Lung (tissue), 11 donors: ENCODE measurements at regions not wholly inside any gene's neighbourhood (a gene's known extent, or its start where the extent isn't known, plus 50 kb on each side); places are given as distances from the start of the nearest gene placed in this dataset.

Experiments used
- ATAC-seq: fragments of 200-7000 bp; cut with Tn5 transposase; one replicate; pipeline ENCODE4 v1.9.1; 2020; ENCODE audit warnings: moderate number of reproducible peaks; ENCODE audit not compliant: insufficient read depth, low FRiP score
- DNase-seq, 3 donors: peaks; one replicate each; pipeline ENCODE4 v3.0.0-alpha.2; 2013 to 2017
- H3K27ac ChIP-seq, 2 donors: one replicate each; pipeline ENCODE4 v1.5.1; 2013; ENCODE audit warnings: mild to moderate bottlenecking in 2 of 2, moderate library complexity in 2 of 2, control low read depth in 1 of 2, inconsistent platforms in 1 of 2, low read depth in 1 of 2, low read length in 1 of 2
- H3K27me3 ChIP-seq, 3 donors: one replicate each; pipeline ENCODE4 v1.5.1; 2013; ENCODE audit warnings: low read length in 2 of 3; ENCODE audit not compliant: control insufficient read depth in 3 of 3, insufficient read depth in 3 of 3
- H3K36me3 ChIP-seq, 4 donors: one replicate each; pipeline ENCODE4 v1.5.1; 2013; ENCODE audit warnings: low read length in 4 of 4, mild to moderate bottlenecking in 1 of 4, moderate library complexity in 1 of 4; ENCODE audit not compliant: control insufficient read depth in 4 of 4, insufficient read depth in 4 of 4
- H3K4me1 ChIP-seq, 5 donors: one replicate each; pipeline ENCODE4 v1.5.1; 2013; ENCODE audit warnings: low read length in 5 of 5, mild to moderate bottlenecking in 2 of 5, moderate library complexity in 1 of 5; ENCODE audit not compliant: control insufficient read depth in 5 of 5, insufficient read depth in 5 of 5
- H3K4me3 ChIP-seq: one replicate; pipeline ENCODE4 v1.5.1; 2013; ENCODE audit warnings: mild to moderate bottlenecking, control low read depth, moderate library complexity
- H3K9ac ChIP-seq, 2 donors: one replicate each; pipeline ENCODE4 v1.5.1; 2013; ENCODE audit warnings: low read length in 2 of 2, control low read depth in 1 of 2; ENCODE audit not compliant: insufficient read depth in 1 of 2
- H3K9me3 ChIP-seq, 4 donors: one replicate each; pipeline ENCODE4 v1.5.1; 2013; ENCODE audit warnings: low read length in 3 of 4, mild to moderate bottlenecking in 1 of 4, moderate library complexity in 1 of 4; ENCODE audit not compliant: control insufficient read depth in 4 of 4, insufficient read depth in 3 of 4
- CTCF ChIP-seq: IDR thresholded peaks from 2 replicates; pipeline ENCODE4 v1.5.1; 2012; ENCODE audit warnings: mild to moderate bottlenecking; ENCODE audit errors: control extremely low read depth, extremely low read depth
- WGBS, 2 donors: extraction: QIAGEN DNeasy Blood & Tissue Kit; methylation state at CpG; one replicate each; pipeline ENCODE4 v1.1.7; 2013; 5-methylcytosine and 5-hydroxymethylcytosine counted together
- donor health status: control.
- donor health status: control.
- donor health status: Bipolar disorder and iron deficiency.
- donor health status: healthy.
- donor health status: DM: yes; HTN: yes; CAD: no.

GRCh38 chr10:10542477-10542876 is 475.2 kb upstream of the CELF2 start:
- Histone ChIP-seq H3K9me3 (no peaks in the 10 kb centered on the region), H3K27me3 (no peaks in the 10 kb centered on the region), H3K36me3 (no peaks in the 10 kb centered on the region), H3K4me1 (no peaks in the 10 kb centered on the region), H3K27ac (no peak overlapping the region), H3K4me3 (no peak overlapping the region), H3K9ac (no peak overlapping the region)
- TF ChIP-seq CTCF: no peak
- DNase-seq (no peak), ATAC-seq (no peak)
- WGBS, 2 donors: 70 to 94% methylated on average over 1 of the region's 1 CpG

- ATAC-seq: no peak
- Histone ChIP-seq H3K27me3 (no peaks in the 10 kb centered on the region), H3K9ac (no peak overlapping the region), H3K4me3 (no peak overlapping the region), H3K4me1 (no peaks in the 10 kb centered on the region), H3K9me3 (no peaks in the 10 kb centered on the region), H3K36me3 (no peaks in the 10 kb centered on the region), H3K27ac (no peak overlapping the region)
- no peak for TF ChIP-seq CTCF
- no peak for DNase-seq
- WGBS, 2 donors: 48 to 57% methylated on average over 8 of the region's 8 CpGs
Observed at GRCh38 chr10:10544890-10545289, 472.8 kb upstream of the CELF2 start.

- no peak for TF ChIP-seq CTCF
- no peaks in the 10 kb centered on the region for H3K4me1 ChIP-seq
- no peak overlapping the region for H3K27ac ChIP-seq
- H3K9me3 ChIP-seq: no peaks in the 10 kb centered on the region
- 43 to 66% methylated on average over 5 of the region's 5 CpGs for WGBS, 2 donors
- no peak overlapping the region for H3K9ac ChIP-seq
- no peaks in the 10 kb centered on the region for H3K27me3 ChIP-seq
- H3K36me3 ChIP-seq: no peaks in the 10 kb centered on the region
- DNase-seq: no peak
- ATAC-seq: no peak
- no peak overlapping the region for H3K4me3 ChIP-seq
Observed at GRCh38 chr10:10545771-10546170, 471.9 kb upstream of the CELF2 start.

GRCh38 chr10:10551596-10552301 is 465.9 kb upstream of the CELF2 start:
- no peaks in the 10 kb centered on the region for H3K4me1 ChIP-seq
- no peak overlapping the region for H3K4me3 ChIP-seq
- ATAC-seq: no peak
- TF ChIP-seq CTCF: no peak
- DNase-seq: peak in 2 of 3 donors; percentile 15 to 43
- 66 to 79% methylated on average over 10 of the region's 10 CpGs for WGBS, 2 donors
- no peak overlapping the region for H3K9ac ChIP-seq
- peaks cover 0 to 3% (median 0%) of the 10 kb centered on the region in 4 donors for H3K9me3 ChIP-seq
- no peak overlapping the region for H3K27ac ChIP-seq
- no peaks in the 10 kb centered on the region for H3K36me3 ChIP-seq
- no peaks in the 10 kb centered on the region for H3K27me3 ChIP-seq
